Gastrocnemius medialis (tissue), 4 donors: ENCODE measurements at regions not wholly inside any gene's neighbourhood (a gene's known extent, or its start where the extent isn't known, plus 50 kb on each side); places are given as distances from the start of the nearest gene placed in this dataset.

Source experiments
- CTCF ChIP-seq, 5 experiments: fragments of 450-650 bp in 3 of 5; fragments of 200-600 bp in 2 of 5; sonication (generic) in 2 of 5; IDR thresholded peaks in 4 of 5; conservative IDR thresholded peaks in 1 of 5; 1 replicate in 4 of 5; 2 replicates in 1 of 5; pipeline ENCODE4 v1.5.1; 2016 to 2019; ENCODE audit warnings: antibody characterized with exemption in 5 of 5, mild to moderate bottlenecking in 3 of 5, moderate library complexity in 3 of 5
- POLR2A ChIP-seq, 2 donors: fragments of 450-650 bp; IDR thresholded peaks; one replicate each; pipeline ENCODE4 v1.6.1; 2017; ENCODE audit warnings: antibody characterized with exemption in 2 of 2, mild to moderate bottlenecking in 2 of 2, moderate library complexity in 2 of 2

GRCh38 chr17:63156986-63157385, 191.0 kb downstream of the TANC2 start:
- TF ChIP-seq CTCF (IDR thresholded peaks at IDR 0.05 in 4 of 5, conservative IDR thresholded peaks at IDR 0.05 in 1 of 5) (no peak), POLR2A (IDR thresholded peaks at IDR 0.05) (no peak)
